HFFc6 (cell line): ENCODE measurements at regions not wholly inside any gene's neighbourhood (a gene's known extent, or its start where the extent isn't known, plus 50 kb on each side); places are given as distances from the start of the nearest gene placed in this dataset.
A peak's percentile ranks its signal among the peaks of the same experiment; 100 is the strongest.
"Not testable (repeated sequence)": the region's sequence is repeated elsewhere in the genome, so short reads cannot be mapped to it uniquely, and the experiment has no call there.

Source experiments
- DNase-seq: peaks from one replicate; pipeline ENCODE4 v3.0.0-alpha.2; 2018
- H3K27ac Mint-ChIP-seq: 2 replicates; pipeline ENCODE4 v1.8.0; 2020; ENCODE audit warnings: mild to moderate bottlenecking, mixed read lengths
- H3K27me3 Mint-ChIP-seq: 2 replicates; pipeline ENCODE4 v1.8.0; 2021; ENCODE audit warnings: mild to moderate bottlenecking, moderate library complexity, mixed read lengths; ENCODE audit not compliant: insufficient read depth
- H3K36me3 Mint-ChIP-seq: 2 replicates; pipeline ENCODE4 v1.8.0; 2021; ENCODE audit warnings: low read depth, mixed read lengths
- H3K4me1 Mint-ChIP-seq: 2 replicates; pipeline ENCODE4 v1.8.0; 2020; ENCODE audit warnings: low read depth, mixed read lengths
- H3K4me3 Mint-ChIP-seq: 2 replicates; pipeline ENCODE4 v1.8.0; 2020; ENCODE audit warnings: mild to moderate bottlenecking, moderate library complexity, mixed read lengths
- H3K9me3 Mint-ChIP-seq: 2 replicates; pipeline ENCODE4 v1.8.0; 2020; ENCODE audit warnings: mild to moderate bottlenecking, mixed read lengths
- CTCF ChIP-seq: fragments of 200-600 bp; sonication (generic); IDR thresholded peaks from 2 replicates; pipeline ENCODE4 v1.5.0; 2021; ENCODE audit warnings: antibody characterized with exemption, mild to moderate bottlenecking

GRCh38 chr13:75178436-75178835 is 303.5 kb downstream of the TBC1D4 start:
- Mint-ChIP-seq H3K27me3 (no peaks in the 10 kb centered on the region), H3K9me3 (peaks cover 10% of the 10 kb centered on the region)

GRCh38 chr13:75175575-75175974 is 306.4 kb downstream of the TBC1D4 start:
- TF ChIP-seq CTCF: no peak

More at GRCh38 chr13:75178436-75178835, 303.5 kb downstream of the TBC1D4 start:
- H3K4me1 Mint-ChIP-seq: peaks cover 66% of the 10 kb centered on the region
- peaks cover 9% of the 10 kb centered on the region; the same call in 1 of the 2 replicates for H3K36me3 Mint-ChIP-seq
- TF ChIP-seq CTCF: no peak
- DNase-seq: no peak
- no peak overlapping the region for H3K27ac Mint-ChIP-seq
- H3K4me3 Mint-ChIP-seq: no peak overlapping the region

GRCh38 chr13:75175097-75175496 is 306.9 kb downstream of the TBC1D4 start:
- H3K27ac Mint-ChIP-seq, H3K36me3 Mint-ChIP-seq: not testable (repeated sequence)

More at GRCh38 chr13:75175575-75175974, 306.4 kb downstream of the TBC1D4 start:
- DNase-seq: peak; percentile 54
- Mint-ChIP-seq H3K27me3 (peaks cover 1% of the 10 kb centered on the region; the same call in 1 of the 2 replicates), H3K27ac (no peak overlapping the region), H3K9me3 (no peaks in the 10 kb centered on the region; the same call in 1 of the 2 replicates), H3K4me3 (no peak overlapping the region), H3K36me3 (no peaks in the 10 kb centered on the region; the same call in 1 of the 2 replicates), H3K4me1 (peaks cover 50% of the 10 kb centered on the region)

DNA sequence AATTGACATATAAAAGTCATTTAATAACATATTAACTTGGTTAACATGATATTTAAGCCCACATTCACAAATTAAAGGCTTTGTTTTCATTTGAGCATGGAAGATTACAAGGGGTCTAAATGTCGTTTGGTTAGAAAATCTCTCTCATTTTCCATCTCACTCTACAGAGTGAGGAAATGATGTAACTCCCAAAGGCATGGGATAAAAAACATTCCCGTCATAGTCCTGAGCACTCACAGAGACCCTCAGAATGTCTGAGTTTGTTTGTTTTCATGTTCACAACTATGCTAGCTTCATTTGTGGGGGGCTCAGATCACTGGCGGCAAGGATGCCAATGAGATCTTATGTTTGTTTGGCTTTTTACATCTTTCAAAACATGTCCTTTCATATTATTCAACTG is 307.5 kb downstream of the TBC1D4 start:
- Mint-ChIP-seq H3K9me3 (no peaks in the 10 kb centered on the region; the same call in 1 of the 2 replicates), H3K27ac (no peak overlapping the region), H3K4me1 (peaks cover 40% of the 10 kb centered on the region), H3K4me3 (no peak overlapping the region), H3K36me3 (no peaks in the 10 kb centered on the region; the same call in 1 of the 2 replicates), H3K27me3 (peaks cover 1% of the 10 kb centered on the region; the same call in 1 of the 2 replicates)
- no peak for DNase-seq
- TF ChIP-seq CTCF: no peak

More at GRCh38 chr13:75175097-75175496, 306.9 kb downstream of the TBC1D4 start:
- DNase-seq, H3K4me3 Mint-ChIP-seq, H3K27me3 Mint-ChIP-seq, H3K9me3 Mint-ChIP-seq: not testable (repeated sequence)
- peaks cover 45% of the 10 kb centered on the region for H3K4me1 Mint-ChIP-seq

DNA sequence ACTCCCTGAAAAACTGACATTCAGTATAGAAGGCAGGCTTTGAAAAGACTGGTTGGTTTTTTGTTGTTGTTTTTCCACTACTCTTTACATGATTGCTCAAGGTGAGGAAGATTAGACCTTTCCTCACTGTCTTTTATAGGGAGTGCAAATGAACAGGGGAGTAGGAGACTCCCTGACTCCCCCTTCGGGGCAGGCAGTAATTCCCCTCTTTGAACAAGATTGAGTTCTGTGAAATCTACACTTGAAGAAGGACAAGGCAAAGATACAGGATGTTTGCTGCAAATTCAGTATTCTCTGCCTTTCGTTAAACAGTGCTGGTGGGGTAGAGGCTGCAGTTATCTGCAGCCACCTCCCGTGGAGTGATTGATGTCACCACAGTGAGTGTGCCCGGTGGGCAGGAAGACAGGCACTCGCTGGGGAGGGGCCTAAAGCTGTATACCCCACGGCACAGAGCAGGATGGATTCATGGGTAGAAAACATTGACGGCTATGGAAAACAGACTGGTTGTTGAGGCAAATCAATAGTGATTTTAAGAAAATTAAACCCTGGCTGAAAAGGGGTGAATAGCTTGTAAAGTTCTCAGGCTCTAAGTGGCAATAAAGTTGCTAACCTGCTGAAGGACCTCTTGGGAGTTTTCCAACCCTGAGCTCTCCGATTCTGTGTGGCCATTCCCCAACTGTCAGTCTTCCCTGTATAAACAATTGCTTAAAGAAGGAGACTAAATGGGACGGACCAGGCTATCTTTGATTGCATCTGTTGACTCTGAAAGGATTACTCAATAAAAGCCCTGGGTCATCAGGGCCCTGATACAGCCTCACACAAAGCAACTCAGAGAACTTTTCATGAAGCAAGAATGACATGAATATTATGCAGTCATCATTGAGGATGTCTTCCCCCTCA is 308.3 kb downstream of the TBC1D4 start:
- TF ChIP-seq CTCF: no peak
- Mint-ChIP-seq H3K4me3 (no peak overlapping the region), H3K9me3 (no peaks in the 10 kb centered on the region; the same call in 1 of the 2 replicates)

GRCh38 chr13:75170311-75170710 is 311.7 kb downstream of the TBC1D4 start:
- H3K27me3 Mint-ChIP-seq: peaks cover 1% of the 10 kb centered on the region; the same call in 1 of the 2 replicates
- H3K27ac Mint-ChIP-seq: no peak overlapping the region
- no peaks in the 10 kb centered on the region for H3K9me3 Mint-ChIP-seq
- TF ChIP-seq CTCF: no peak
- DNase-seq: no peak
- no peaks in the 10 kb centered on the region; the same call in 1 of the 2 replicates for H3K36me3 Mint-ChIP-seq
- no peak overlapping the region for H3K4me3 Mint-ChIP-seq
- H3K4me1 Mint-ChIP-seq: peaks cover 18% of the 10 kb centered on the region

More for the DNA sequence above, 308.3 kb downstream of the TBC1D4 start:
- DNase-seq: no peak
- Mint-ChIP-seq H3K27me3 (peaks cover 1% of the 10 kb centered on the region; the same call in 1 of the 2 replicates), H3K27ac (no peak overlapping the region), H3K4me1 (peaks cover 32% of the 10 kb centered on the region), H3K36me3 (no peaks in the 10 kb centered on the region; the same call in 1 of the 2 replicates)
